K562 (cell line): ENCODE measurements at regions not wholly inside any gene's neighbourhood (a gene's known extent, or its start where the extent isn't known, plus 50 kb on each side); places are given as distances from the start of the nearest gene placed in this dataset.
A peak's percentile ranks its signal among the peaks of the same experiment; 100 is the strongest.

Experiments
- ADNP ChIP-seq: fragments of 200-800 bp; sonication (Bioruptor generic); IDR thresholded peaks from 2 replicates; pipeline ENCODE4 v1.6.1; 2016; ENCODE audit warnings: missing genetic modification characterization, missing compliant biosample characterization
- ATF1 ChIP-seq, 2 experiments: fragments of 450-650 bp in 1 of 2; IDR thresholded peaks; 2 replicates each; pipeline ENCODE4 v1.6.1; 2016; ENCODE audit warnings: missing compliant biosample characterization in 1 of 2, missing genetic modification characterization in 1 of 2
- ATF7 ChIP-seq: fragments of 450-650 bp; IDR thresholded peaks from 2 replicates; pipeline ENCODE4 v1.7.1; 2014; ENCODE audit warnings: mild to moderate bottlenecking, moderate library complexity
- CREBBP ChIP-seq: IDR thresholded peaks from one replicate; pipeline ENCODE4 v1.6.1; 2012; ENCODE audit warnings: low read depth, mild to moderate bottlenecking, control low read depth, inconsistent platforms, low read length
- ESRRB ChIP-seq: fragments of 250-450 bp; sonication (Bioruptor Pico); IDR thresholded peaks from 2 replicates; pipeline ENCODE4 v1.5.0; 2020; ENCODE audit warnings: mild to moderate bottlenecking, moderate library complexity, borderline replicate concordance
- GATAD2A ChIP-seq: fragments of 450-650 bp; IDR thresholded peaks from 2 replicates; pipeline ENCODE4 v1.6.1; 2017
- MAFK ChIP-seq: IDR thresholded peaks from 2 replicates; pipeline ENCODE4 v1.6.1; 2011; ENCODE audit warnings: low read length, improper control_type of control experiment
- MCM7 ChIP-seq, 2 experiments: fragments of 450-650 bp; IDR thresholded peaks; 2 replicates each; pipeline ENCODE4 v1.6.1; 2016 to 2018
- MED1 ChIP-seq: sonication (generic); formaldehyde crosslinking; IDR thresholded peaks from 2 replicates; pipeline ENCODE4 v1.8.1; 2023; ENCODE audit warnings: missing genetic modification reagents, borderline replicate concordance
- NRF1 ChIP-seq, 2 experiments: fragments of 450-650 bp; IDR thresholded peaks in 1 of 2; conservative IDR thresholded peaks in 1 of 2; 2 replicates each; pipeline ENCODE4 v1.6.1; 2014; ENCODE audit warnings: mild to moderate bottlenecking in 2 of 2
- PHF8 ChIP-seq: fragments of 200-600 bp; sonication (generic); IDR thresholded peaks from 2 replicates; pipeline ENCODE4 v1.6.1; 2012; ENCODE audit warnings: mixed run types, mild to moderate bottlenecking, inconsistent platforms, low read length, moderate library complexity, borderline replicate concordance
- RBM14 ChIP-seq: fragments of 200-400 bp; formaldehyde crosslinking; IDR thresholded peaks from 2 replicates; pipeline ENCODE4 v1.6.1; 2018; ENCODE audit warnings: low read depth, mild to moderate bottlenecking, low read length, moderate library complexity, borderline replicate concordance; ENCODE audit not compliant: insufficient read depth
- SRSF1 ChIP-seq: fragments of 200-400 bp; formaldehyde crosslinking; IDR thresholded peaks from 2 replicates; pipeline ENCODE4 v1.6.1; 2017; ENCODE audit warnings: mild to moderate bottlenecking, low read depth, low read length, moderate library complexity
- ZBTB17 ChIP-seq: fragments of 450-650 bp; formaldehyde crosslinking; IDR thresholded peaks from 2 replicates; pipeline ENCODE4 v1.4.0; 2020; ENCODE audit warnings: mild to moderate bottlenecking
- ZNF184 ChIP-seq: sonication (generic); formaldehyde crosslinking; IDR thresholded peaks from 2 replicates; pipeline ENCODE4 v1.5.0; 2020; ENCODE audit warnings: missing genetic modification reagents
- ZNF212 ChIP-seq: fragments of 450-650 bp; formaldehyde crosslinking; IDR thresholded peaks from 2 replicates; pipeline ENCODE4 v1.4.0; 2020; ENCODE audit warnings: mild to moderate bottlenecking
- ZNF57 ChIP-seq: fragments of 450-650 bp; formaldehyde crosslinking; IDR thresholded peaks from 2 replicates; pipeline ENCODE4 v1.4.0; 2020; ENCODE audit warnings: mild to moderate bottlenecking, moderate library complexity
- ZNF589 ChIP-seq: fragments of 200-800 bp; sonication (Bioruptor generic); IDR thresholded peaks from 2 replicates; pipeline ENCODE4 v1.6.1; 2016; ENCODE audit warnings: low read depth, missing genetic modification characterization, missing compliant biosample characterization
- TF ChIP-seq, protein P1 (sequence below), 2 experiments: fragments of 450-650 bp in 1 of 2; IDR thresholded peaks; 2 replicates each; pipeline ENCODE4 v1.6.1; 2011 to 2017; ENCODE audit warnings: low read depth in 2 of 2, antibody characterized with exemption in 1 of 2, borderline replicate concordance in 1 of 2, low read length in 1 of 2, mild to moderate bottlenecking in 1 of 2, mixed read lengths in 1 of 2; ENCODE audit not compliant: control insufficient read depth in 1 of 2
- TF ChIP-seq, protein P2 (sequence below): sonication (generic); formaldehyde crosslinking; IDR thresholded peaks from 2 replicates; pipeline ENCODE4 v1.8.0; 2022; ENCODE audit warnings: missing genetic modification reagents, mild to moderate bottlenecking, moderate library complexity, borderline replicate concordance
- TF ChIP-seq, protein P3 (sequence below): fragments of 450-650 bp; IDR thresholded peaks from 2 replicates; pipeline ENCODE4 v1.6.1; 2016; ENCODE audit warnings: antibody characterized with exemption
- TF ChIP-seq, protein P4 (sequence below), 2 experiments: fragments of 450-650 bp; conservative IDR thresholded peaks; 2 replicates each; pipeline ENCODE4 v1.6.1; 2017; ENCODE audit warnings: mild to moderate bottlenecking in 2 of 2, moderate library complexity in 2 of 2

DNA sequence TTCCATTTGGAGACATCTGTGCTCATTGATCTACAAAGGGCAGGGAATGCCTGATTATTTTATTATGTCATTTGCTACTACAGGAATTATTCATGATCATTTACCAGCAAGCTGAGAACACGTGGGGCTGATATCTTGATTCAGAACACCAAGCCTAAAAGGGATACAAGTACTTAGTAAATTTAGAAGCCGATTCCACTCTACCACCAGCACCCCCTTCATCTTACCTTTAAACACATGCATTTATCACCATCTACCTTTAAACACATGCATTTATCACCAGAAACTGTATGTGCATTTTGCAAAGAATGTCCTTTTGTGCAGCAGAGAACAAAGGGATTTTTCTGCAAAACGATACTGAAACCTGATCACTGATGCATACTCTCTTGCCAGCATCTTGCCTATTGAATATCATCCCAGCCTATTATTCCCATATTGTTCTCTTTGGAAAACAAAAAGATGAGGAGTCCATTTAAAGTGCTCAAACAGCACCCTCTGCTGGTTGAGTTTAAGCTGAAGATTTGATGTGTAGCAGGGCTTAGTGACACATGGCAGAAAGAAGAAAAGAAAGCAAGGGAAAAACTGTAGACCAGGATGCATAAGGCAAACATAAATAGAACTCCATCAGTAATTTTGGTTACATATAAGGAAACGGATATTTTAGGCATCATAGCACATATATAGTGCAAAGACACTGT lies 132.6 kb upstream of the PLEKHG7 start (continued):
- TF ChIP-seq ZNF589 (no peak), ATF1 (CRISPR knock-in tag; IDR thresholded peaks at IDR 0.05) (no peak), ATF1 (tag; IDR thresholded peaks at IDR 0.05) (0 out of 2 replicates have a peak, but pooled peaks have one; percentile 37), MCM7 (IDR thresholded peaks at IDR 0.05) (no peak), MAFK (no peak), ATF7 (no peak), ADNP (tag) (no peak), ZNF184 (CRISPR knock-in tag) (no peak), NRF1 (conservative IDR thresholded peaks at IDR 0.05 in 1 of 2, IDR thresholded peaks at IDR 0.05 in 1 of 2) (no peak), MED1 (no peak), GATAD2A (no peak), ZNF57 (no peak), RBM14 (no peak), CREBBP (no peak), ZNF212 (CRISPR knock-in tag) (no peak), PHF8 (no peak), ESRRB (CRISPR knock-in tag) (no peak), SRSF1 (no peak), ZBTB17 (CRISPR knock-in tag) (no peak)
- TF ChIP-seq, protein P1, sequence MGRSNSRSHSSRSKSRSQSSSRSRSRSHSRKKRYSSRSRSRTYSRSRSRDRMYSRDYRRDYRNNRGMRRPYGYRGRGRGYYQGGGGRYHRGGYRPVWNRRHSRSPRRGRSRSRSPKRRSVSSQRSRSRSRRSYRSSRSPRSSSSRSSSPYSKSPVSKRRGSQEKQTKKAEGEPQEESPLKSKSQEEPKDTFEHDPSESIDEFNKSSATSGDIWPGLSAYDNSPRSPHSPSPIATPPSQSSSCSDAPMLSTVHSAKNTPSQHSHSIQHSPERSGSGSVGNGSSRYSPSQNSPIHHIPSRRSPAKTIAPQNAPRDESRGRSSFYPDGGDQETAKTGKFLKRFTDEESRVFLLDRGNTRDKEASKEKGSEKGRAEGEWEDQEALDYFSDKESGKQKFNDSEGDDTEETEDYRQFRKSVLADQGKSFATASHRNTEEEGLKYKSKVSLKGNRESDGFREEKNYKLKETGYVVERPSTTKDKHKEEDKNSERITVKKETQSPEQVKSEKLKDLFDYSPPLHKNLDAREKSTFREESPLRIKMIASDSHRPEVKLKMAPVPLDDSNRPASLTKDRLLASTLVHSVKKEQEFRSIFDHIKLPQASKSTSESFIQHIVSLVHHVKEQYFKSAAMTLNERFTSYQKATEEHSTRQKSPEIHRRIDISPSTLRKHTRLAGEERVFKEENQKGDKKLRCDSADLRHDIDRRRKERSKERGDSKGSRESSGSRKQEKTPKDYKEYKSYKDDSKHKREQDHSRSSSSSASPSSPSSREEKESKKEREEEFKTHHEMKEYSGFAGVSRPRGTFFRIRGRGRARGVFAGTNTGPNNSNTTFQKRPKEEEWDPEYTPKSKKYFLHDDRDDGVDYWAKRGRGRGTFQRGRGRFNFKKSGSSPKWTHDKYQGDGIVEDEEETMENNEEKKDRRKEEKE (IDR thresholded peaks at IDR 0.05; ENCODE audit: borderline replicate concordance in 1 of 2, control insufficient read depth in 1 of 2, low read depth in 2 of 2, low read length in 1 of 2) = no peak
- TF ChIP-seq, protein P2, sequence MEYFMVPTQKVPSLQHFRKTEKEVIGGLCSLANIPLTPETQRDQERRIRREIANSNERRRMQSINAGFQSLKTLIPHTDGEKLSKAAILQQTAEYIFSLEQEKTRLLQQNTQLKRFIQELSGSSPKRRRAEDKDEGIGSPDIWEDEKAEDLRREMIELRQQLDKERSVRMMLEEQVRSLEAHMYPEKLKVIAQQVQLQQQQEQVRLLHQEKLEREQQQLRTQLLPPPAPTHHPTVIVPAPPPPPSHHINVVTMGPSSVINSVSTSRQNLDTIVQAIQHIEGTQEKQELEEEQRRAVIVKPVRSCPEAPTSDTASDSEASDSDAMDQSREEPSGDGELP = no peak
- TF ChIP-seq, protein P3, sequence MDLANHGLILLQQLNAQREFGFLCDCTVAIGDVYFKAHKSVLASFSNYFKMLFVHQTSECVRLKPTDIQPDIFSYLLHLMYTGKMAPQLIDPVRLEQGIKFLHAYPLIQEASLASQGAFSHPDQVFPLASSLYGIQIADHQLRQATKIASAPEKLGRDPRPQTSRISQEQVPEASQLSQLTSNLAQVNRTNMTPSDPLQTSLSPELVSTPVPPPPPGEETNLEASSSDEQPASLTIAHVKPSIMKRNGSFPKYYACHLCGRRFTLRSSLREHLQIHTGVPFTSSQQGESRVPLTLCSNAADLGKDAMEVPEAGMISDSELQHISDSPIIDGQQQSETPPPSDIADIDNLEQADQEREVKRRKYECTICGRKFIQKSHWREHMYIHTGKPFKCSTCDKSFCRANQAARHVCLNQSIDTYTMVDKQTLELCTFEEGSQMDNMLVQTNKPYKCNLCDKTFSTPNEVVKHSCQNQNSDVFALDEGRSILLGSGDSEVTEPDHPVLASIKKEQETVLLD = no peak
- TF ChIP-seq, protein P4, sequence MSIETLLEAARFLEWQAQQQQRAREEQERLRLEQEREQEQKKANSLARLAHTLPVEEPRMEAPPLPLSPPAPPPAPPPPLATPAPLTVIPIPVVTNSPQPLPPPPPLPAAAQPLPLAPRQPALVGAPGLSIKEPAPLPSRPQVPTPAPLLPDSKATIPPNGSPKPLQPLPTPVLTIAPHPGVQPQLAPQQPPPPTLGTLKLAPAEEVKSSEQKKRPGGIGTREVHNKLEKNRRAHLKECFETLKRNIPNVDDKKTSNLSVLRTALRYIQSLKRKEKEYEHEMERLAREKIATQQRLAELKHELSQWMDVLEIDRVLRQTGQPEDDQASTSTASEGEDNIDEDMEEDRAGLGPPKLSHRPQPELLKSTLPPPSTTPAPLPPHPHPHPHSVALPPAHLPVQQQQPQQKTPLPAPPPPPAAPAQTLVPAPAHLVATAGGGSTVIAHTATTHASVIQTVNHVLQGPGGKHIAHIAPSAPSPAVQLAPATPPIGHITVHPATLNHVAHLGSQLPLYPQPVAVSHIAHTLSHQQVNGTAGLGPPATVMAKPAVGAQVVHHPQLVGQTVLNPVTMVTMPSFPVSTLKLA (conservative IDR thresholded peaks at IDR 0.05) = peak; percentile 20 to 40; a peak in 1 of 4 replicates
